Tibial artery (tissue), 4 donors: ENCODE measurements at regions not wholly inside any gene's neighbourhood (a gene's known extent, or its start where the extent isn't known, plus 50 kb on each side); places are given as distances from the start of the nearest gene placed in this dataset.

ENCODE experiments used
- DNase-seq, 2 donors: peaks; one replicate each; pipeline ENCODE4 v3.0.0-alpha.2; 2019
- H3K27ac ChIP-seq, 2 donors: fragments of 200-600 bp; sonication (generic) in 1 of 2; 1 replicate in 1 of 2; 2 replicates in 1 of 2; pipeline ENCODE4 v1.5.1; 2018 to 2019; ENCODE audit warnings: mild to moderate bottlenecking in 1 of 2
- H3K27me3 ChIP-seq, 2 donors: fragments of 200-600 bp; sonication (generic) in 1 of 2; one replicate each; pipeline versions ENCODE4 v1.5.1 to v1.6.0; 2016 to 2019
- H3K36me3 ChIP-seq, 3 donors: fragments of 200-600 bp; sonication (generic) in 2 of 3; one replicate each; pipeline ENCODE4 v1.5.1; 2016 to 2019; ENCODE audit warnings: mild to moderate bottlenecking in 2 of 3
- H3K4me1 ChIP-seq, 4 donors: fragments of 200-600 bp; sonication (generic) in 2 of 4; 1 replicate in 3 of 4; 2 replicates in 1 of 4; pipeline ENCODE4 v1.5.1; 2016 to 2019
- H3K4me3 ChIP-seq, 2 donors: fragments of 200-600 bp; sonication (generic) in 1 of 2; 1 replicate in 1 of 2; 2 replicates in 1 of 2; pipeline ENCODE4 v1.5.1; 2018 to 2019; ENCODE audit warnings: mild to moderate bottlenecking in 2 of 2
- H3K9me3 ChIP-seq, 3 donors: fragments of 200-600 bp; sonication (generic) in 1 of 3; one replicate each; pipeline ENCODE4 v1.5.1; 2016 to 2019
- CTCF ChIP-seq, 2 experiments: fragments of 200-600 bp in 1 of 2; fragments of 450-650 bp in 1 of 2; IDR thresholded peaks; one replicate each; pipeline ENCODE4 v1.5.1; 2017 to 2019; ENCODE audit warnings: antibody characterized with exemption in 2 of 2, mild to moderate bottlenecking in 1 of 2, moderate library complexity in 1 of 2
- intact Hi-C: fragments of 100-400 bp; cut with DNase I; formaldehyde crosslinking; loops from one replicate; pipeline ENCODE4 v1.15.0; 2023; ENCODE audit warnings: low total_unique reads

- no peak for DNase-seq
- Histone ChIP-seq H3K27ac (no peak overlapping the region), H3K9me3 (no peaks in the 10 kb centered on the region), H3K4me3 (no peak overlapping the region), H3K36me3 (no peaks in the 10 kb centered on the region), H3K27me3 (no peaks in the 10 kb centered on the region), H3K4me1 (peaks cover 0 to 10% (median under 1%) of the 10 kb centered on the region in 4 donors)
- TF ChIP-seq CTCF (IDR thresholded peaks at IDR 0.05) = no peak
- intact Hi-C loops = no loop called here
Measured at GRCh38 chr18:45509535-45509934, 105.7 kb upstream of the SLC14A2 start.

- DNase-seq = no peak
- TF ChIP-seq CTCF (IDR thresholded peaks at IDR 0.05) = no peak
- no peaks in the 10 kb centered on the region for H3K9me3 ChIP-seq
- peaks cover 0 to 15% (median 4%) of the 10 kb centered on the region in 4 donors for H3K4me1 ChIP-seq
- no peaks in the 10 kb centered on the region for H3K27me3 ChIP-seq
- intact Hi-C loops = no loop called here
- no peak overlapping the region for H3K4me3 ChIP-seq
- no peaks in the 10 kb centered on the region for H3K36me3 ChIP-seq
- H3K27ac ChIP-seq = no peak overlapping the region
Measured at GRCh38 chr18:45510656-45511055, 104.6 kb upstream of the SLC14A2 start.

- no peaks in the 10 kb centered on the region for H3K36me3 ChIP-seq
- peaks cover 0 to 33% (median 20%) of the 10 kb centered on the region in 4 donors for H3K4me1 ChIP-seq
- no peak for TF ChIP-seq CTCF (IDR thresholded peaks at IDR 0.05)
- no peak overlapping the region for H3K4me3 ChIP-seq
- H3K27ac ChIP-seq = no peak overlapping the region
- H3K9me3 ChIP-seq = no peaks in the 10 kb centered on the region
- intact Hi-C loops = no loop called here
- H3K27me3 ChIP-seq = no peaks in the 10 kb centered on the region
- no peak for DNase-seq
Measured at GRCh38 chr18:45512363-45512953, 102.8 kb upstream of the SLC14A2 start.

- Histone ChIP-seq H3K4me1 (peaks cover 0 to 73% (median 58%) of the 10 kb centered on the region in 4 donors), H3K36me3 (no peaks in the 10 kb centered on the region), H3K9me3 (no peaks in the 10 kb centered on the region), H3K27ac (peak overlapping the region; percentile 77 to 88), H3K4me3 (no peak overlapping the region), H3K27me3 (no peaks in the 10 kb centered on the region)
- no peak for TF ChIP-seq CTCF (IDR thresholded peaks at IDR 0.05)
- peak; percentile 78 to 88 for DNase-seq
- intact Hi-C loops = no loop called here
Measured at GRCh38 chr18:45517181-45517741, 98.0 kb upstream of the SLC14A2 start.

GRCh38 chr18:45518311-45519155 is 96.7 kb upstream of the SLC14A2 start:
- no peak for TF ChIP-seq CTCF (IDR thresholded peaks at IDR 0.05)
- no peak overlapping the region for H3K4me3 ChIP-seq
- H3K4me1 ChIP-seq = peaks cover 0 to 86% (median 67%) of the 10 kb centered on the region in 4 donors
- no peaks in the 10 kb centered on the region for H3K36me3 ChIP-seq
- peak overlapping the region; percentile 77 to 88 for H3K27ac ChIP-seq
- intact Hi-C loops = no loop called here
- DNase-seq = no peak
- H3K9me3 ChIP-seq = no peaks in the 10 kb centered on the region
- no peaks in the 10 kb centered on the region for H3K27me3 ChIP-seq
